ENCODE measurements at regions not wholly inside any gene's neighbourhood (a gene's known extent, or its start where the extent isn't known, plus 50 kb on each side); places are given as distances from the start of the nearest gene placed in this dataset.

GRCh38 chr18:1252936-1253335, 348.3 kb downstream of the ADCYAP1 start:
- DNase-seq = no peak
- H3K4me1 ChIP-seq (ENCODE audit: low read length) = no peaks in the 10 kb centered on the region

GRCh38 chr18:1253827-1254226, 349.2 kb downstream of the ADCYAP1 start:
- H3K79me2 ChIP-seq (ENCODE audit: low read length) = no peaks in the 10 kb centered on the region
- H3F3A ChIP-seq (ENCODE audit: insufficient read depth, low read length) = no peaks in the 10 kb centered on the region
- H3K9me3 ChIP-seq (replicated peaks; ENCODE audit: insufficient read depth, low read length) = no peaks in the 10 kb centered on the region
- no peak for DNase-seq
- no peaks in the 10 kb centered on the region for H3K27me3 ChIP-seq (replicated peaks; ENCODE audit: insufficient read depth, low read length)
- no peak overlapping the region for H3K4me3 ChIP-seq (ENCODE audit: low read length)
- H3K4me1 ChIP-seq (ENCODE audit: low read length) = no peaks in the 10 kb centered on the region
- no peaks in the 10 kb centered on the region for H3K36me3 ChIP-seq (replicated peaks; ENCODE audit: insufficient read depth, low read length)
- H2AFZ ChIP-seq (ENCODE audit: low read length) = no peak overlapping the region
- H3K27ac ChIP-seq (ENCODE audit: low read length) = no peak overlapping the region
- H3K9me2 ChIP-seq (replicated peaks; ENCODE audit: insufficient read depth, low read length) = no peaks in the 10 kb centered on the region
- no peaks in the 10 kb centered on the region for H4K20me1 ChIP-seq (ENCODE audit: insufficient read depth, low read length)
- no peak for TF ChIP-seq CTCF (IDR thresholded peaks at IDR 0.05; ENCODE audit: low read length)
- no peak for TF ChIP-seq EZH2 (optimal IDR thresholded peaks at IDR 0.05; ENCODE audit: low read depth, low read length)
- no peak for TF ChIP-seq EZH2phosphoT487 (IDR thresholded peaks at IDR 0.05; ENCODE audit: low read length)
- no peak overlapping the region for H3K4me2 ChIP-seq (ENCODE audit: low read depth, low read length)
- H3K9ac ChIP-seq (ENCODE audit: low read length) = no peak overlapping the region

More at GRCh38 chr18:1252936-1253335, 348.3 kb downstream of the ADCYAP1 start:
- no peaks in the 10 kb centered on the region for H3K79me2 ChIP-seq (ENCODE audit: low read length)
- no peaks in the 10 kb centered on the region for H4K20me1 ChIP-seq (ENCODE audit: insufficient read depth, low read length)
- no peaks in the 10 kb centered on the region for H3K9me3 ChIP-seq (replicated peaks; ENCODE audit: insufficient read depth, low read length)
- H3K27ac ChIP-seq (ENCODE audit: low read length) = no peak overlapping the region
- no peaks in the 10 kb centered on the region for H3K36me3 ChIP-seq (replicated peaks; ENCODE audit: insufficient read depth, low read length)
- TF ChIP-seq EZH2 (optimal IDR thresholded peaks at IDR 0.05; ENCODE audit: low read depth, low read length) (no peak), CTCF (IDR thresholded peaks at IDR 0.05; ENCODE audit: low read length) (no peak), EZH2phosphoT487 (IDR thresholded peaks at IDR 0.05; ENCODE audit: low read length) (no peak)
- H3K9ac ChIP-seq (ENCODE audit: low read length) = no peak overlapping the region
- H3K4me3 ChIP-seq (ENCODE audit: low read length) = no peak overlapping the region
- H2AFZ ChIP-seq (ENCODE audit: low read length) = no peak overlapping the region
- no peak overlapping the region for H3K4me2 ChIP-seq (ENCODE audit: low read depth, low read length)
- no peaks in the 10 kb centered on the region for H3K9me2 ChIP-seq (replicated peaks; ENCODE audit: insufficient read depth, low read length)
- no peaks in the 10 kb centered on the region for H3K27me3 ChIP-seq (replicated peaks; ENCODE audit: insufficient read depth, low read length)
- no peaks in the 10 kb centered on the region for H3F3A ChIP-seq (ENCODE audit: insufficient read depth, low read length)

GRCh38 chr18:1261054-1261453, 356.4 kb downstream of the ADCYAP1 start:
- no peak for TF ChIP-seq EZH2 (optimal IDR thresholded peaks at IDR 0.05; ENCODE audit: low read depth, low read length)
- TF ChIP-seq EZH2phosphoT487 (IDR thresholded peaks at IDR 0.05; ENCODE audit: low read length) = no peak
- TF ChIP-seq CTCF (IDR thresholded peaks at IDR 0.05; ENCODE audit: low read length) = no peak

More at GRCh38 chr18:1261054-1261453, 356.4 kb downstream of the ADCYAP1 start:
- no peaks in the 10 kb centered on the region for H3K27me3 ChIP-seq (replicated peaks; ENCODE audit: insufficient read depth, low read length)
- H4K20me1 ChIP-seq (ENCODE audit: insufficient read depth, low read length) = no peaks in the 10 kb centered on the region
- H3K9me2 ChIP-seq (replicated peaks; ENCODE audit: insufficient read depth, low read length) = no peaks in the 10 kb centered on the region
- no peak overlapping the region for H2AFZ ChIP-seq (ENCODE audit: low read length)
- H3F3A ChIP-seq (ENCODE audit: insufficient read depth, low read length) = no peaks in the 10 kb centered on the region
- H3K79me2 ChIP-seq (ENCODE audit: low read length) = no peaks in the 10 kb centered on the region
- no peaks in the 10 kb centered on the region for H3K4me1 ChIP-seq (ENCODE audit: low read length)
- no peak overlapping the region for H3K27ac ChIP-seq (ENCODE audit: low read length)
- no peak for DNase-seq
- no peak overlapping the region for H3K4me3 ChIP-seq (ENCODE audit: low read length)
- no peak overlapping the region for H3K9ac ChIP-seq (ENCODE audit: low read length)
- no peak overlapping the region for H3K4me2 ChIP-seq (ENCODE audit: low read depth, low read length)
- H3K9me3 ChIP-seq (replicated peaks; ENCODE audit: insufficient read depth, low read length) = no peaks in the 10 kb centered on the region
- H3K36me3 ChIP-seq (replicated peaks; ENCODE audit: insufficient read depth, low read length) = no peaks in the 10 kb centered on the region
